Retinal pigment epithelial cell (primary cell): ENCODE measurements at regions not wholly inside any gene's neighbourhood (a gene's known extent, or its start where the extent isn't known, plus 50 kb on each side); places are given as distances from the start of the nearest gene placed in this dataset.

Source experiments
- DNase-seq: peaks from one replicate; pipeline ENCODE4 v3.0.0-alpha.2; 2010; ENCODE audit warnings: low read depth
- H3K4me3 ChIP-seq: 2 replicates; pipeline ENCODE4 v1.5.1; 2011; ENCODE audit warnings: mild to moderate bottlenecking, low read length, control low read depth, moderate library complexity
- TF ChIP-seq, protein P1 (sequence below): conservative IDR thresholded peaks from 2 replicates; pipeline ENCODE4 v1.5.1; 2011; ENCODE audit warnings: low read depth, low read length, control low read depth, inconsistent platforms

DNA sequence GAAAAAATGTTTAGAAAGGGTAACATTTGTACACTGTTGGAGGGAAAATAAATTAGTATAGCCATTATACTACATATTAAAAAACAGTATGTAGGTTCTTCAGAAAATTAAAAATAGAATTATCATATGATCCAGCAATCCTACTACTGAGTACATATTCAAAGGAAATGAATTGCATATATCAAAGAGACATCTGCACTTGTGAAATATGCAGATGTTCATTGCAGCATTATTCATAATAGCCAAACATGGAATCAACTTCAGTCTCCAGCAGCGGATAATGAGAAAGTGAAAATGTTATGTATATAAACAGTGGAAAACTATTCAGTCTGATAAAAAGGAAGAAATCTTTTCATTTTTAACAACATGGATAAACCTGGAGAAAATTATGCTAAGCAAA is 695.5 kb downstream of the SLCO4C1 start:
- TF ChIP-seq, protein P1, sequence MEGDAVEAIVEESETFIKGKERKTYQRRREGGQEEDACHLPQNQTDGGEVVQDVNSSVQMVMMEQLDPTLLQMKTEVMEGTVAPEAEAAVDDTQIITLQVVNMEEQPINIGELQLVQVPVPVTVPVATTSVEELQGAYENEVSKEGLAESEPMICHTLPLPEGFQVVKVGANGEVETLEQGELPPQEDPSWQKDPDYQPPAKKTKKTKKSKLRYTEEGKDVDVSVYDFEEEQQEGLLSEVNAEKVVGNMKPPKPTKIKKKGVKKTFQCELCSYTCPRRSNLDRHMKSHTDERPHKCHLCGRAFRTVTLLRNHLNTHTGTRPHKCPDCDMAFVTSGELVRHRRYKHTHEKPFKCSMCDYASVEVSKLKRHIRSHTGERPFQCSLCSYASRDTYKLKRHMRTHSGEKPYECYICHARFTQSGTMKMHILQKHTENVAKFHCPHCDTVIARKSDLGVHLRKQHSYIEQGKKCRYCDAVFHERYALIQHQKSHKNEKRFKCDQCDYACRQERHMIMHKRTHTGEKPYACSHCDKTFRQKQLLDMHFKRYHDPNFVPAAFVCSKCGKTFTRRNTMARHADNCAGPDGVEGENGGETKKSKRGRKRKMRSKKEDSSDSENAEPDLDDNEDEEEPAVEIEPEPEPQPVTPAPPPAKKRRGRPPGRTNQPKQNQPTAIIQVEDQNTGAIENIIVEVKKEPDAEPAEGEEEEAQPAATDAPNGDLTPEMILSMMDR, result no peak
- DNase-seq, result no peak
- no peak overlapping the region for H3K4me3 ChIP-seq

DNA sequence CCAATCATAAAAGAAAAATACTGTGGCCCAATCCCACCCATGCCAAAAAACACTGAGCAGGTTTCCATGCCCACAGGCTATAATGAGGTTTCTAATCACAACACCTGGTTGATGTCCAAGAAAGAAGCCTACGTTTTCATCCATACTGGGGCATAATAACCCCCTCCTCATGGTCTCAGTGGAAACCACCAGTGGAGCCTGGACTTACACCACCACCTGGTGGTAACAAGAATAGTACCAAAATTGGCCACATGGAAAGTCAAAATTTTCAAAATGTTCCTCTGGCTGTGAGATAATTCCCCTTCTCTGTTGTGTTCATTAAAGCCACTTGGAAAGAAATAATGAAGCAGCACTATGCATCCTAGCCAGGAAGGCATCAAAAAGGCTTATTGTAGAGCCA is 687.3 kb upstream of the ST8SIA4 start:
- H3K4me3 ChIP-seq, result no peak overlapping the region
- no peak for DNase-seq
- TF ChIP-seq, protein P1, result peak; percentile 59

DNA sequence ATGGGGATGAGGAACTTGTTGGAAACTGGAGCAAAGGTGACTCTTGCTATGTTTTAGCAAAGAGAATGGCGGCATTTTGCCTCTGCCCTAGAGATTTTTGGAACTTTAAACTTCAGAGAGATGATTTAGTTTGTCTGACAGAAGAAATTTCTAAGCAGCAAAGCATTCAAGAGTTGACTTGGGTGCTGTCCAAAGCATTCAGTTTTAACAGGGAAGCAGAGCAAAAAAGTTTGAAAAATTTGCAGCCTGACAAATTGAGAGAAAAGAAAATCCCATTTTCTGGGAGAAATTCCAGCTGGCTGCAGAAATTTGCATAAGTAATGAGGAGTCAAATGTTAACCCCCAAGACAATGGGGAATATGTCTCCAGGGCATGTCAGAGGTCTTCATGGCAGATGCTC is 682.3 kb upstream of the ST8SIA4 start:
- TF ChIP-seq, protein P1, result no peak
- no peak for DNase-seq
- no peak overlapping the region for H3K4me3 ChIP-seq

DNA sequence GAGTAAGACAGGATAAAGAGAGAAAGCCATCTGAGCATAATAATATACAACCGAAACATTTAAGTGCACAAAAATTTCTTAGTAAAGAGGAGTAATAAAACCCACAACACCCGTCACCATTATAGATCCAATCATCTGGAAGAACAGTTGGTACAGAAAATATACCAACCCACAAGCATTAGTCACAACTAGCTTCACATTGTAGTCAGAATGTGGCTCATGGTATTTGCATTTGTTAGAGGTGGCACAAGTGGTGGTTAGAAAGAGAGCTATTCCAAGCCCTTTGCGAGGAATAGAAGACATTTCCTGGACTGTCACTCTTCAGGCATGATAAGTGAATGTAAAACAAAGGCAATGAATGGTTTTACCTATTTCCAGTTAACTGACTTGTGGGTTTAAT is 677.5 kb upstream of the ST8SIA4 start:
- TF ChIP-seq, protein P1, result no peak

DNA sequence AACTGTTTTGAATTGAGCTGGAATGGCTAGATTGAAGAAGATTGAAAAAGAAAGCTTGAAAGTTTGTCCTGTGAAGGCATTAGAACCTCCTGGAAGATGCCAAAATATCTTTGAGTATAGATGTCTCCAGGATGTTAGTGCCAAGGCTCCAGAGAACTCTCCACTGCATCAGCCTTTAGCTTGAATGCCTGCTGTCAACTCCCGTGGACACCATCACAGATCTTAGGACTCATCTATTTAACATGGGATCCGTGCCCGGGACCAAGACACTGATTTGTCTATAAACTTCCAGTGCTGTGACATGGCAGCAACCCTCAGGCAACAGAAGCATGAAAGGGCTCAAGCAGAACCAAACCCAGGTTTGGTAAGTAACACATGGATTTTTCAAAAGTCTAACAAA is 670.9 kb upstream of the ST8SIA4 start:
- no peak overlapping the region for H3K4me3 ChIP-seq
- no peak for DNase-seq
- TF ChIP-seq, protein P1, result no peak

More for the DNA sequence above, 677.5 kb upstream of the ST8SIA4 start:
- no peak overlapping the region for H3K4me3 ChIP-seq
- no peak for DNase-seq

DNA sequence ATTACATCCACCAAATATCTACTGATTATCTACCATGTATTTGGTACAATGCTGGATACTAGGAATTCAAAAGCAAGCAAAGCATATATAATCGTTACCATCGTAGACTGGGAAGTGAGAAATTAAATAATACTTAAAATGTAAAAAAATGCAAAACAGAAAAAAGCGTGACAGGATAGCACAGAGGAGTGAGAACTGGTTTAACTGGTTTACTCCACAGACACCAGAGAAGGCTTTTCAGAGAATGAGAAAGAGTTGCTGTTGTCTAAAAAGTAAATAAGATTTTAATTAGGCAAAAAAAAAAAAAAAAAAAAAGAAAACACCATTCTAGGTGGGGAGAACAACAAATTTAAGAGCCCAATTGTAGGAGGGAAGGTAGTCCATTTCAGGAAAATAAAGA is 657.9 kb upstream of the ST8SIA4 start:
- no peak for DNase-seq

DNA sequence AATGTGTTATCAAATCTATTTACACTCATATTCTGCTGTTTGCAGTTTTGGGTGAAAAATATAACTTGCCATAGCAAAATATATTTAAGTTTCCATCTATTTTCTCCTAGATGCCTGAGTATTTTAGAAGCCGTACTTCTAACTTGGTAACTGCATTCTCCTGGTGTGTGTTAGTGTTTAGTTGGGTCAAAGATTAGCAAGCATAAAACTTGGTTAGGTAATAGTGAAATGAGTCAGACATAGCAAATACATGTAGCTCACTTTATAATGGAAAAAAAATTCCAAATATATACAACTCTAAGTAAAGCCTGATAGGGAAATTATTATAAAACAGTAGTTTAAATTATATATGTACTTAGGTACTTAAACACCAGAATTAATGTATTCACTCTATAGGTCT is 640.7 kb upstream of the ST8SIA4 start:
- H3K4me3 ChIP-seq, result no peak overlapping the region
- TF ChIP-seq, protein P1, result no peak
- DNase-seq, result no peak

More for the DNA sequence above, 657.9 kb upstream of the ST8SIA4 start:
- TF ChIP-seq, protein P1, result no peak
- H3K4me3 ChIP-seq, result no peak overlapping the region
